SW 1271 (cell line): ENCODE measurements at regions not wholly inside any gene's neighbourhood (a gene's known extent, or its start where the extent isn't known, plus 50 kb on each side); places are given as distances from the start of the nearest gene placed in this dataset.
"Not testable (repeated sequence)": the region's sequence is repeated elsewhere in the genome, so short reads cannot be mapped to it uniquely, and the experiment has no call there.

Source experiments
- DNase-seq, 2 experiments: peaks; one replicate each; lab custom pipeline; 2025; lab: John Stamatoyannopoulos, UW

DNA sequence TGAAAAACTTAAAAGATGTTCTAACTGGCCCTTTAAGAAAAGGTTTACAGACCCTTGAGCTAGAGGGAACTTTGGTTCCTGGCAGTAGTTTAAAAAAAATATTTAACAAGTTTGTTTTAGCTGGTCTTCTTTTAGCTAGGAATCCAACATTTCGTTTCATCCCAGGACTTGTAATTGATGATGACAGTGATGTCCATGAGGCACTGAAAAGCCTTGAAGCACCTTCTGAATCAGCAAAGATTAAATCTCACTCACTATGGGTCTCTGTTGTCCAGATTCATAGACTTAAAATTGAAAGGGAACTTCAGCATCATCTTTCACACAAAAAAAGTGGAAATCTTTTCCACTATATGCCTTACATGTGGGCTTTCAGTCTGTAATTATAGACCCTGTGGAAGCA is 102.9 kb upstream of the ETAA1 start:
- DNase-seq = no peak

DNA sequence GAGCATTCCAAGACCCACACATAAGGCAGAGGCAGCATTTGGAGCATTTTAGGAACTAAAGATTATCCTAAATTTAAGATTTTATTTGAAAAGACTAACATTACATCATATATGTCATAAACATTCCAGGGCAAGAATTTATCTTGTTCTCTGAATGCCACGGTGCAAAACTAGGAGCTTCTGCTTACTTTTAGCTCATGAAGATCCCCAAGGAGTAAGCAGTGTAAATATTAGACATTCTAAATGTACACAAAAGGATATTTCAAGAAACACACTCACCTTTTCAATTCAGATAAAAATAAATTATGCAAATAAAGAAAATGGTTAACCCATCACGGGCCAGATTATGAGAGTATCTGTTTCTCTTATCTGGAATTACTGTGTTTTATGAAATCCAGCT is 101.7 kb upstream of the ETAA1 start:
- DNase-seq = no peak

DNA sequence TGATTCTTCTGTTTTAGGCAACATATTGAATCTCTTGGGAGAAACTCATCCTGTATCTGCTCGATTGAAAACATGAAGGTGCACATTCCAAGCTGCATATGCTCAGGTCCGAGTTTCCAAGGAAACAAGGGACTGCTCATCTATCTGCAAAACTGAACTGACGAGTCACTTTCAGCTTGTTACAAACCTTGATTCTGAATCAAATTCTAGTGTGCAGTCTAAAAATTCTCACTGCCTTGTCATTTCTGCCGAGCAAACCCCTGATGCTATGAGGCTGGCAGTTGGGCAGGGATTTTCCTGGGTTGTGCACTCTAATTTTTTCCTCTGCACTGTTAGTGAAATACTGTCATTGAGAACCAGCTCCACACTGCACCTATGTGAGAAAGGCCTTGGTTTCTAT is 101.3 kb upstream of the ETAA1 start:
- no peak for DNase-seq

DNA sequence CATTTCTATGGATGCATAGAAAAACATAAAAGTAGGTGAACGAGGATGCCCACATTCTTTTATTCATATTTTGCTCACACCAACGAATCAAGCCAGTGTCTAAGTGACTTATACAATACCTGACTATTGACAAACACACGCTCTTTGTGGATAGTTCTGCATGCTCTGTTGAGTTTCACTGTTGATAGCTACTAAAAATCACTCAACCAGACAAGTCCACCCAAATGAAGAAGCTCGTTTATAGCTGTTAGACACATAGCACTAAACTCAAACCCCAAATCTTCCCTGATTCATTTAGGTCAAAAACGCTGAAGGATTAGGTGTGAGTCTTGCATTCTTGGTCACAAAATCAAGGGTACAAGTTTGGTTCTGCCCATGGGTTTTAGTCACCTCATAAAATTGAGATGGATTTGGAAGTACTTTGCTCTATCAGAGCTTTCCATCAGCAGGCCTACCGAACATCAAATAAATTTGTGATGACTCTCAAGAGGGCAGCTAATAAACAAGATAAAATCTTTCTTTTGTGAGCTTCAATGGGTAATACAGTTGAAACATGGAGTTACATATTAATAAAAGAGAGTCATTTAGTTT is 92.7 kb upstream of the ETAA1 start:
- DNase-seq = no peak

DNA sequence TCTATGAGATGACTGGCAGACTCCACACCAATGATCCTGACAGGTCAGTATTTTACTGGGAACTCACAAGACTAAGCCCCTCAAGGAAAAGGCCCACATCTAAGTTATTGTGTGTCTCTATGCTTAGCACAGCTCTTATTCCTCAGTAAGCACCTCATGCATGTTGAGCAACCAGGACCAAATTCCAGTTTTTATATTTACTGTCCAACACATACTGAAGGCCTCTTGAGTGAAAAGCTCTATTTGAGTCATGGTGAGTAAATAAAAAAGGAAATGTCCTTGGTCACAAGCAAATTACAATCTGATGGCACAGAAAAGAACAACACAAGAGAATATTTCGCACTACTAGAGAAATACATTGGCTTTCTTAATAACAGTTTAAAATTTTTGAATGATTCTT is 87.9 kb upstream of the ETAA1 start:
- no peak for DNase-seq

DNA sequence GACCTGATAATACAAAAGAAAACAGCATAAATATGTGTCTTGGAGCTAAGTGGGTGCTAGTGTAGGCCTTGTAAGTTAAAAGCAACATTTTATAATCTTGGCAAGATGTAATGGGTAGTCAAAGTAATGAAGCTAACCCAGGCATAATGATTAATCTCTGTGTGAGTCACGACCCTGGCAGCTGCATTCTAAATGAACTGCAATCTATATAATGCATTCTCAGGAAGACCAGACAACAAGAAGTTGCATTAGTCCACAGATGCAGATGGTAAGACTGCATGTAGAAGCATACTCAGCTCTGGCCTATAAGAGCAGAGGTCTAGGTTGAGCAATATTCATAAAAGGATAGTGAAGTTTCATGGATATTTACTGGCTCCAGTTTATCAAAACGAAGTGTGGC is 85.6 kb upstream of the ETAA1 start:
- no peak for DNase-seq

DNA sequence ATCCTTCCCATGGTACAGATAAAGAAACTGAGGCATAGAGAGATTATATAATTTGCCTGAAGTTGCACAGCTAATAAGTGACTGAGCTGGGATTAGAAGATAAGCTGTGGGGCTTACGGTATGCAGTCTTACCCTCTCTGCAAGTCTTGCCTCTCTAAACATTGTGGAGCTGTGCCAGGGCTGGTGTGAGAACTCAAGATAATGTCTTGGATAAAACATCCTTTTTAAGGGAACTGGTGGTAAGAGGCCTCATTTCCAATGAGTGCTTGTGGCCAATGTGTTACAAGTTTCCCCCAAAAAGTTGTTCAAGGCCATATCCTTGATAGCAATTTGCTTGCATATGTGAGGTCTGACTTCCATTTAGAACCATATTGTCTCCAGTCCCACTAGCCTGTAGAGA is 84.3 kb upstream of the ETAA1 start:
- no peak for DNase-seq

DNA sequence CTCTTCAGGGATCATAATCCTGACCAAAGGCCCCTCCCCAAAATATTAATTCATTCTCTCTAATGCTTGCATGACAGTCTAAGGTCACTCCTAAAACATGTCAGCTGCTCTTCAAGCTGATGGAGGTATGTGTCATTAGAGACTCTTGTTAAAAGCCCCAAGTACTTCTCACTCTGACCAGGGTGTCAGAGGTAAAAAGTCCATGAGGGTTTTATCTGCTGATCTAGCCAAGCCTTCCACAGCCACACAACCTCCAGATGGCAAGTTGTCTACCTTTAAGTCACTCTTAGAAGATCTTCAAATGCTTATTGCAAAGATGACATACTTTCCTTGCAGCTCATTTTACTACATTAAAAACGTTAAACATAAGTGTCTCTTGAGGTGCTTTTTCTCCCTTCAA is 83.6 kb upstream of the ETAA1 start:
- no peak for DNase-seq

DNA sequence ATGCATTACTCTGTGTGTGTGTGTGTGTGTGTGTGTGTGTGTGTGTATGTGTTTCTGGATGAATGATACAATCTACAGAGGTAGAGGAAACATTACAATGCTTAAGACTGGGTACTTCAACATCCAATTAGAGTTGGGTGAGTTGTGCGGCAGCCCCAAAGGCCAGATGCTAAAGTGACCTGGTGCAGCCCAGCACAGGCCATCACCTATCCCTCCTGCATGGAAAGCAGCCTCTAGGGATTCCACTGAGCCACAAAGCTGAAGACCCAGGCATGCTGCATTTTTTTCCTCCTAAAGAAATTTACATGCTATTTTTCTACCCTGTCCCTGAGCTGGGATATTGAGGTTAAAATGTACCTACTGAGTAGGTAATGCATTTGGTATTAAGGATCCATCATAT is 79.1 kb upstream of the ETAA1 start:
- DNase-seq = no peak

DNA sequence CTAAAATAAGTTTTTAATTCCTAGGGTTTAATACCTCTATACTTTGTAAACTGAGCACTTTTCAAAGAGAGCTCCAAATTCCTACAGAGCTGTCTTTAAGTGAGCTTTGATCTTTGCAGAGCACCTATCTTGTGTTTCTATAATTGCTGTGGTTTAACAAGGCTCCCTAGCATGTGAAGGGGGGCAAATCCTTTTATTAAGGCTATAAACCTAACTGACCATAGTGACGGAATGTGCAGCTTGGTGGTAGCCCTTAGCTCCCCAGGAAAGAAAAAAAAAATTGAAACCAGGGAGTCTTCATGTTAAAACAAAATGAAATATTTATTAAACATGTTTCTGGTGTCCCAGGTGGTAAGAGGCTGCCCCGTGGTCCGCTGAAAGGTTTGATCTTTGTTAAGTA is 78.6 kb upstream of the ETAA1 start:
- DNase-seq = no peak

DNA sequence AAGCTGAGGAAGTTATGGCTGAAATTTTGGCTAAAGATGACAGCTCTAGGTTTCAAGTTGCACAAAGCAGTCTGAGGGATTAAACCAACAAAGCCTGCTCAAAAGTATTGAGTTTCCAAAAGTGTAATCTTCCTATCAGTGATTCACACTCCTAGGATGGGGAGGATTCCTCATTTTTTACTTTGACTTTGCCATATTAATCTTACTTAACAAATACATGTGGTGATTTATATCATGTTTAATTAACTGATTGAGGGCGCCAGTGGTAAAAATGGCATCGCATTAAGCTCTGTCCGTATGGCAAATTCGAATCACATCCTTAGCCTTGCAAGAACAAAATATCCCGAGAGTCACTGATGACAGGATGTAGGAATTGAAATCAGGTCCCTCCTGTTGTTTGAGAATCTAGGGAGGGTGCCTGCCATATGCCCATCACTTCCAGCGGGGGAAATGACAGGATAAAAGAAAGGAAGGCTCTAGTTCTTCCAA is 78.1 kb upstream of the ETAA1 start:
- no peak for DNase-seq

DNA sequence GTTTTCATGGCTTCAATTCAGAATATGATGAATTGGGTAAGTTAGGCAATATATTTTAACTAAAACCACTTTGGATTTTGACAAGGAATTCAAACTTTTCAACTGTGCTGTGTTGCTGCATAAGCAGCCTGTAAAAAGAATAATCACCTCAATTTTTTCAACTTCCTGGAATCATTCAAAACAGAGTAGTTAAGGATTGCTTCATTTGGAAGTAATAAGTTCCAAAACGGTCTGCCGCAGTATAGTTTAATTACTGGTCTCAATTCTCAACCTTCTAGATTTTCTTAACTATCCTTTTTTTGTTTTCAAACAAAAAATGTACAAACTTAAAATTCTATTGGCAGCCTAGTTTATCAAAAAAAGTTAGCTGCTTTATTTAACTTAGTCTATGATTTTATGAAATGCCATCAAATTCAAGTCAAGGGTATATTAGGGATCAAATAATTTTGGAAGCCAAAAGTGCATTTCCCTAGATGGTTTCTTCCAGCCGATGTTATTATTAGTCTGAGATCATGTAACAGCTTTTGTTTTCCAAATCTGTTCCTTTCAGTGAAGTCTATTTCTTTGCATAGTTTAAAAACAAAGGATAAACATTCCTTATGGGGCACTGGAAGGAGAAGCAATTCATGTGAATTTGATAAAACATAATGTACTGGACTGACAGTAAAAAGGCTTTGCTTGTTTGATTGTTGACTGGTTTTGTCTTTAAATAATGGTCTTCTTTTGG is 76.1 kb upstream of the ETAA1 start:
- no peak for DNase-seq

DNA sequence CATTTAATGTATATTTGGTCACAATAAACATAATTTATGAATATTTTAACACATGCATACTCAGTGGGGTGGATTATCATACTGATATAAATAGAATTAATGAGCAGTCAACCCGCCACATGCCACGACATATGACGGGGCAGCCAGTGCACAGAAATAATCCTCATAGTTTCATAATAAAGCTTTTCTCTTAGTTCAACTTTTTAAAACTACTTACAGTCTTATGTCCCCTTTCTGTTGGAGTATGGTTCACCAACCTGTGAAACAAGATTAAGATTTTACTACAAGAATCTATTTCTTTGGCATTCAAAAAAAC is 75.6 kb upstream of the ETAA1 start:
- no peak for DNase-seq

DNA sequence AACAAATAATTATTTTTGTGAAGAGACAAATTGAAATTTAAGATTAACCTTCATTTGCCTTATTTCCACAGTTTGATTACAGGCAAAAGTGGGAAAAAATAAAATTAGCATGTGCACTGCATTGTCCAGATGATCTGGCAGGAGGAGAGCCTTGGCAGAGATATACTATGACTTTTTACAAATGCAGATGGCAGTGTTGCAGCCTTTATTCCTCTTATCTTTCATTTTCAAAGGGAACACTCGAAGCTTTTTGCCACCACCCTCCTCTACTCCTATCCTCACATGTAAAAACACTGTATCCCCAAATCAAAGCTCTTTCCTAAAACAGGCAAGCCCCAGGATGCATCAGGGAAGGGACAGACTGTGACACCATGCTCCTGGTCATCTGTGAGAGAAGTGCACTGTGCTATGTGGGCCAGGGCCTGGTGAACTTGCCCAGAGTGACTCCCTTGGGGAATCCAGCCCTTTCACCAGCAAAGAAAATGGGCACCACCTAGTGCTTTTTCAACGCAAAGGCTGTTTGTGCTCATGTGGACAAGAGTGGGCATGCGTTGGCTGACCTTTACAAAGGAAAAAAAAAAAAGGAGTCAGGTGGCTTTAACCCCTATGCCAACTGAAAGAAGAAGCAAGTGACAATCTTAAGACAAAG is 74.7 kb upstream of the ETAA1 start:
- DNase-seq = peak; percentile 16 to 38

DNA sequence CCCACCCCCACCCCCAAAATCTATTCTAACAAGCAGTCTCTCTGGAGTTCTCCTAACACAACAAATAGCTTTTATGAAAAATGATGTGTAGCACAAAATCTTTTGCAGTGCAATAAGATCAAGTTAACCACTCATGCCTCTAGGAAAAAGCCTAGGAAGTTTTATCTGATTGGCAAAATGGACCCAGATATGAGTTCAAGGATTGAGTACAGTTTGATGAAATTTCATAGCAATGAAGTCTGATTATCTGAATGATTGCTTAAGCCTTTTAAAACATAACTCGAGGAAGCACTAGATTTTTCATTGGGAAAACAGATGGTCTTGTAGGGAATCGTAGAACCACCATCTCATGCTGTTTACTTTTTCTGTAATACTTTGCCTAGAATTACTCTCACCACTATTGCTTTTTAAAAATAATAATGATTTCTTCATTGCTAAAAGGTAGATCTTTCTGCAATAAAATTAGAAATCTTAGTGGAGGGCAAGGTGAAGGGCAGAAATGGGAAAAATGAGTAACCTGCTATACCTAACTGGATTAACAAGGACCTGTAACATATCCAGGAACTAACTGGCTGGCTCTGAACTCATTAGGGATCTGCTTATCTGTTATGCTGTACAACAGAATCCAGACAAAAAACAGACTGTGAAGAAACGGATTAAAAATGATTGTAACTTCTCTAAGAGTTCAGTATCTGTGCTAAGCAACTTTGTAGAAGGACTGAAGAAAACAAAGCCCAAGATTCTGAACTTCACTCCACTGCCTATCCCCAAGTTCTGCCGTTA is 73.7 kb upstream of the ETAA1 start:
- no peak for DNase-seq

DNA sequence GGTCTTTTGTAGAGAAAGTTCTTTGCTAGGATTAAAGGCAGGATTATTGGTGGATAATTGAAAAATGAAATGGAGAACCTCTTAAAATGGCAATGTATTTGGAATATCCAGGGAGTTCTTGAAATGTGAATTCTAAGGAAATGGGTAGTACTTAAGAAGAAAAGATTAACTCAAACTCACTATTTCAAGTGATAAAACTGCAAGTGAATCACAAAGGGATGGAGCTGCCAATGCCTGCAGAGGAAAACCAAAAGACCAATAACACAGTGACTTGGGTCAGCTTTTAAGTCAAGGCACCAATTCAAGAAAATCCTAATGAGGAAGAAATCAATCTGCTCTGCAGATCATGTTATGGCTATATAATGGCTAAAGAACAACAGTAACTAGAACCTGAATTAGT is 67.6 kb upstream of the ETAA1 start:
- no peak for DNase-seq

DNA sequence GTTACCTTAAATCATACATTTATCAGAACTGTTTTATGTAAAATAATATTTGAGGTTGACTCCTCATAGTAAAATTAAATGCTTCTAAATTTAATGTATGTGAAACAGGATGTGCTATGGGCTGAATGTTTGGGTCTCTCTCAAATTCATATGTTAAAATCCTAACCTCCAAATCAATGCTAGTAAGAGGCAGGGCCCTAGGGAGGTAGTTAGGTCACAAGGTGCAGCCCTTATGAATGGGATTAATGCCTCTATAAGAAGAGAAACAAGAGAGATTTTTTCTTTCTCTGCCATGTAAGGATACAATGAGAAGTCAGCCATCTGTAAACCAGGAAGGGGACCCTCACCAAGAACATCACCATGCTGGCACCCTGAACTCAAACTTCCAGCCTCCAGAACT is 67.2 kb upstream of the ETAA1 start:
- no peak for DNase-seq

DNA sequence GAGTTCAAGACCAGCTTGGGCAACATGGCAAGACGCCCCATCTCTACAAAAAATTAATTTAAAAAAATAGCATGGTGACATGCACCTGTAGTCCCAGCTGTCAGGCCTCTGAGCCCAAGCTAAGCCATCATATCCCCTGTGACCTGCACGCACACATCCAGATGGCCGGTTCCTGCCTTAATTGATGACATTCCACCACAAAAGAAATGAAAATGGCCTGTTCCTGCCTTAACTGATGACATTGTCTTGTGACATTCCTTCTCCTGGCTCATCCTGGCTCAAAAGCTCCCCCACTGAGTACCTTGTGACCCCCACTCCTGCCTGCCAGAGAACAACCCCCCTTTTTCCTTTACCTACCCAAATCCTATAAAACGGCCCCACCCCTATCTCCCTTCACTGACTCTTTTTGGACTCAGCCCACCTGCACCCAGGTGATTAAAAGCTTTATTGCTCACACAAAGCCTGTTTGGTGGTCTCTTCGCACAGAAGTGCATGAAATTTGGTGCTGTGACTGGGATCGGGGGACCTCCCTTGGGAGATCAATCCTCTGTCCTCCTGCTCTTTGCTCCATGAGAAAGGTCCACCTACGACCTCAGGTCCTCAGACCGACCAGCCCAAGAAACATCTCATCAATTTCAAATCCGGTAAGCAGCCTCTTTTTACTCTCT is 65.6 kb upstream of the ETAA1 start:
- DNase-seq = not testable (repeated sequence)

DNA sequence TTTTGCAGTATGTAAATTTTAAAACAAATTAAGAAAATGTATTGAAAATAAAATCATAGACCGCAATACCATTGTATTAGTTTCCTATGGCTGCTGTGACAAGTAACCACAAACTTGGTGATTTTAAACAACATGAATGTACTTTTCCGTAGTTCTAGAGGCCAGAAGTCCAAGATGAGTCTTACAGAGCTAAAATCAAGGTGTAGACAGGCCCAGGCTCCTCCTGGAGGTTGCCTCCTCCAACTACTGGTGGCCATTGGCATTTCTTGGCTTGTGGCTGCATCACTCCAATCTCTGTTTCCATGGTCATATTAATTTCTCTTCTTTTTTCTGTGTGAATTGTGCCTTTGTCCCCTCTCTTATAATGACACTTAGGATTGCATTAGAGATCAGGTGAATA is 59.2 kb upstream of the ETAA1 start:
- no peak for DNase-seq

DNA sequence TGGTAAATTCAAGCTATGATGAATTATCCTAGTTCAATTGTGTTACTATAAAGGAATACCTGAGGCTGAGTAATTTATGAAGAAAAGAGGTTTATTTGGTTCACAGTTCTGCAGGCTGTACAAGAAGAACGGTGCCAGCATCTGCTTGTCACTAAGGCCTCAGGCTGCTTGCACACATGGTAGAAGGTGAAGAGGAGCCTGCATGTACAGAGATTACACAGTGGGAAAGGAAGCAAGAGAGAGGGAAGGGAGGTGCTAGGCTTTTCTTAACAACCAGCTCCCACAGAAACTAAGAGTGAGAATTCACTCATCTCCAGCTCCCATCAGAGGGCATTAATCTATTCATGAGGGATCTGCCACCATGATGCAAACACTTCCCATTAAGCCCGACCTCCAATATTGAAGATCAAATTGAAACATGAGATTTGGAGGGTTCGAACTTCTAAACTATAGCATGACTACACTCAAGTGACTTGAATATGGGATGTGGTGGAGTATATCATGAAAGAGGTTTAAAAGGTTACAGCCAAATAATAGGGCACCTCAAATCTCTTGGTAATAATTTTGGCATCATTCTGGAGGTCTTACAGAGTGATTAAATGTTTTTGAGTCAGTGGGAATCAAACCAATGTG is 58.4 kb upstream of the ETAA1 start:
- no peak for DNase-seq

DNA sequence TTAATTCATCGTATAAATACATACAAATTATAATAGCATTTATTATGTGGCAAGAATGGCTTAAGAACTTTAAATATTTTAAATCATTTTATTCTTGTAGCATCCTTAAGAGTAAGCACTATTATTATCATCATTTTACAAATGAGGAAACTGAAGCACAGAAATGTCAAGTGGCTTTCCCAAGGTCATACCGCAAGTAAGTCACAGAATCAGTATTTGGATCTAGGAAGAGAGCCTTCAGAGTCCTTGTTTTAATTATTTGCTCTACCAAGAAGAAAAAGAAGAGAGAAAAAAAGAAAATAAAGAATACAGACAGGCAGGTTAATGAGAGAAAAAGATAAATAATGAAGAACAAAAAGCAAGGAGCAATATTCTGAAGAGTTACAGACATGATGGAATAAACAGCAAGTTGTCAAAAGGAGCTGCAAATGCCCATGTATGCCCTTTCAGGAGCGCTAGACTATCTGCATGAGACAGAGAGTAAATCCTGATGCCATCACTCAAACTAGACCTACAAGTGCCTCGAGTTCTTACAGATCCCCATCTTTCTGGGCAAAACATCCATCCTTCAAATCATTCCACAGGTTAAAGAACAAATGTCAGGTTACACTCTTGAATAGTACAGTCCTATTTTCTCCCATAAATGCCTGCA is 57.8 kb upstream of the ETAA1 start:
- no peak for DNase-seq
